H1 (cell line): ENCODE measurements at regions not wholly inside any gene's neighbourhood (a gene's known extent, or its start where the extent isn't known, plus 50 kb on each side); places are given as distances from the start of the nearest gene placed in this dataset.

Source experiments
- CTCF ChIA-PET: fragments of 300-600 bp; sonication (Branson Sonifier 250); formaldehyde crosslinking; loops from one replicate; lab custom pipeline; 2021; ENCODE audit not compliant: partially characterized antibody; lab: Charles Lee
- POLR2A ChIA-PET: fragments of 300-600 bp; sonication (Branson Sonifier 250); formaldehyde crosslinking; loops from one replicate; lab custom pipeline; 2021; ENCODE audit warnings: inconsistent platforms; ENCODE audit not compliant: partially characterized antibody; lab: Charles Lee
- DNase-seq, 2 experiments: peaks; one replicate each; pipeline versions ENCODE4 v3.0.0 to v3.0.0-alpha.2; 2010 to 2022; ENCODE audit warnings: low spot score in 2 of 2, low read depth in 1 of 2, mixed read lengths in 1 of 2
- FAIRE-seq: peaks from 2 replicates; lab custom pipeline; 2011; peaks lifted over from hg19 to GRCh38; lab: Jason Lieb, UNC
- H2AFZ ChIP-seq: 2 replicates; pipeline ENCODE4 v1.8.1; 2012; ENCODE audit warnings: low read length, inconsistent platforms
- H2AK5ac ChIP-seq: 2 replicates; pipeline ENCODE4 v1.6.1; 2013; ENCODE audit warnings: low read depth, low read length
- H2BK120ac ChIP-seq: replicated peaks from 2 replicates; pipeline ENCODE3; 2013; ENCODE audit warnings: low read depth, low read length, inconsistent platforms
- H2BK12ac ChIP-seq: 2 replicates; pipeline ENCODE4 v1.6.1; 2013; ENCODE audit warnings: low read depth, low read length
- H2BK15ac ChIP-seq: 2 replicates; pipeline ENCODE4 v1.6.1; 2013; ENCODE audit warnings: low read length
- H2BK20ac ChIP-seq: 2 replicates; pipeline ENCODE4 v1.6.1; 2013; ENCODE audit warnings: low read length
- H2BK5ac ChIP-seq: 2 replicates; pipeline ENCODE4 v1.6.1; 2013; ENCODE audit warnings: low read depth, low read length
- H3K14ac ChIP-seq: 2 replicates; pipeline ENCODE4 v1.6.1; 2013; ENCODE audit warnings: inconsistent platforms; ENCODE audit not compliant: insufficient read length
- H3K18ac ChIP-seq: 2 replicates; pipeline ENCODE4 v1.6.1; 2013; ENCODE audit warnings: low read length; ENCODE audit errors: extremely low read depth
- H3K23ac ChIP-seq: 2 replicates; pipeline ENCODE4 v1.6.1; 2013; ENCODE audit warnings: inconsistent platforms; ENCODE audit not compliant: insufficient read length
- H3K23me2 ChIP-seq: 2 replicates; pipeline ENCODE4 v1.6.1; 2013; ENCODE audit warnings: low read depth, low read length
- H3K27ac ChIP-seq: 2 replicates; pipeline ENCODE4 v1.6.1; 2011; ENCODE audit warnings: low read depth, low read length, inconsistent platforms
- H3K27me3 ChIP-seq, 4 experiments: replicated peaks in 1 of 4; 1 replicate in 1 of 4; 2 replicates in 3 of 4; pipeline versions ENCODE4 v1.6.1 to v1.8.1; 2011 to 2013; ENCODE audit warnings: low read length in 3 of 4, mild to moderate bottlenecking in 3 of 4, inconsistent platforms in 2 of 4, mixed read lengths in 2 of 4, moderate library complexity in 1 of 4; ENCODE audit not compliant: control insufficient read depth in 3 of 4, insufficient read depth in 3 of 4; ENCODE audit errors: extremely low read depth in 1 of 4
- H3K36me3 ChIP-seq, 4 experiments: 2 replicates each; pipeline versions ENCODE4 v1.6.1 to v1.8.1; 2011 to 2013; ENCODE audit warnings: mild to moderate bottlenecking in 4 of 4, low read length in 3 of 4, moderate library complexity in 2 of 4, control low read depth in 1 of 4, inconsistent platforms in 1 of 4; ENCODE audit not compliant: insufficient read depth in 4 of 4, control insufficient read depth in 2 of 4
- H3K4ac ChIP-seq: replicated peaks from 2 replicates; pipeline ENCODE3; 2013; ENCODE audit warnings: low read length, low read depth, mixed read lengths, inconsistent platforms; ENCODE audit not compliant: insufficient read length
- H3K4me1 ChIP-seq, 4 experiments: replicated peaks in 1 of 4; 1 replicate in 1 of 4; 2 replicates in 3 of 4; pipeline versions ENCODE4 v1.6.1 to v1.8.1; 2011 to 2013; ENCODE audit warnings: low read length in 3 of 4, inconsistent platforms in 2 of 4, mixed read lengths in 1 of 4; ENCODE audit not compliant: insufficient read depth in 4 of 4, control insufficient read depth in 3 of 4
- H3K4me2 ChIP-seq, 2 experiments: 2 replicates each; pipeline versions ENCODE4 v1.6.1 to v1.8.1; 2011 to 2013; ENCODE audit warnings: low read depth in 2 of 2, low read length in 2 of 2, control low read depth in 1 of 2, inconsistent platforms in 1 of 2, mild to moderate bottlenecking in 1 of 2; ENCODE audit not compliant: insufficient read depth in 1 of 2
- H3K4me3 ChIP-seq, 4 experiments: fragments of 200-600, 300-600 bp in 1 of 4; sonication (generic), shearing (Covaris generic), sonication (Bioruptor Twin) in 1 of 4; 2 replicates each; pipeline versions ENCODE4 v1.5.1 to v1.8.1; 2011 to 2016; ENCODE audit warnings: low read length in 4 of 4, low read depth in 3 of 4, control low read depth in 2 of 4, inconsistent platforms in 2 of 4, mild to moderate bottlenecking in 2 of 4, mixed read lengths in 1 of 4, moderate library complexity in 1 of 4; ENCODE audit not compliant: insufficient read depth in 2 of 4; ENCODE audit errors: extremely low read depth in 1 of 4
- H3K56ac ChIP-seq: replicated peaks from 2 replicates; pipeline ENCODE3; 2013; ENCODE audit warnings: low read depth, mild to moderate bottlenecking, mixed read lengths, low read length, inconsistent platforms; ENCODE audit not compliant: insufficient read length
- H3K79me1 ChIP-seq: 2 replicates; pipeline ENCODE4 v1.6.1; 2013; ENCODE audit warnings: low read depth, low read length, control low read depth
- H3K79me2 ChIP-seq, 2 experiments: 2 replicates each; pipeline versions ENCODE4 v1.6.1 to v1.8.1; 2012 to 2013; ENCODE audit warnings: low read length in 2 of 2, mild to moderate bottlenecking in 2 of 2, inconsistent platforms in 1 of 2; ENCODE audit not compliant: insufficient read depth in 2 of 2, control insufficient read depth in 1 of 2
- H3K9ac ChIP-seq, 4 experiments: replicated peaks in 1 of 4; 1 replicate in 1 of 4; 2 replicates in 3 of 4; pipeline versions ENCODE4 v1.6.1 to v1.8.1; 2011 to 2013; ENCODE audit warnings: low read depth in 3 of 4, low read length in 3 of 4, control low read depth in 2 of 4, mild to moderate bottlenecking in 2 of 4, moderate library complexity in 2 of 4, inconsistent platforms in 1 of 4; ENCODE audit errors: extremely low read depth in 1 of 4
- H3K9me3 ChIP-seq, 2 experiments: 2 replicates each; pipeline versions ENCODE4 v1.6.1 to v1.8.1; 2012 to 2013; ENCODE audit warnings: mild to moderate bottlenecking in 2 of 2, moderate library complexity in 2 of 2, control low read depth in 1 of 2, inconsistent platforms in 1 of 2, low read depth in 1 of 2, low read length in 1 of 2, mixed read lengths in 1 of 2; ENCODE audit not compliant: insufficient read depth in 2 of 2
- H4K20me1 ChIP-seq, 2 experiments: replicated peaks in 1 of 2; 2 replicates each; pipeline versions ENCODE3 to v1.8.1; 2011 to 2013; ENCODE audit warnings: inconsistent platforms in 2 of 2, low read length in 2 of 2, mild to moderate bottlenecking in 1 of 2; ENCODE audit not compliant: insufficient read depth in 2 of 2, control insufficient read depth in 1 of 2
- H4K5ac ChIP-seq: 2 replicates; pipeline ENCODE4 v1.6.1; 2013; ENCODE audit warnings: low read length, low read depth, mixed read lengths, inconsistent platforms; ENCODE audit not compliant: insufficient read length
- H4K8ac ChIP-seq: 2 replicates; pipeline ENCODE4 v1.8.0; 2013; ENCODE audit warnings: mild to moderate bottlenecking, moderate library complexity, low read length, inconsistent platforms; ENCODE audit not compliant: insufficient read depth; ENCODE audit errors: extremely low read depth
- H4K91ac ChIP-seq: replicated peaks from 2 replicates; pipeline ENCODE3; 2013; ENCODE audit warnings: low read length, mixed read lengths, inconsistent platforms; ENCODE audit not compliant: insufficient read length
- HDAC6 ChIP-seq: IDR thresholded peaks from one replicate; pipeline ENCODE4 v1.7.1; 2012; ENCODE audit warnings: low read depth, mild to moderate bottlenecking, inconsistent platforms, low read length, moderate library complexity
- SIN3A ChIP-seq, 2 experiments: IDR thresholded peaks in 1 of 2; conservative IDR thresholded peaks in 1 of 2; 2 replicates each; pipeline ENCODE4 v1.6.1; 2011 to 2012; ENCODE audit warnings: low read length in 2 of 2, improper control_type of control experiment in 1 of 2, low read depth in 1 of 2, mild to moderate bottlenecking in 1 of 2
- WGBS, 2 experiments: shearing (Covaris generic) in 1 of 2; methylation state at CpG; one replicate each; pipeline versions ENCODE4 v1.1.6 to v1.1.7; 2013 to 2015; ENCODE audit warnings: low lambda C conversion rate in 2 of 2, mixed read lengths in 2 of 2, inconsistent platforms in 1 of 2, low coverage in 1 of 2, missing lambda C conversion rate in 1 of 2; ENCODE audit not compliant: insufficient replicate concordance in 2 of 2, insufficient coverage in 1 of 2, insufficient read length in 1 of 2; ENCODE audit errors: extremely low coverage in 1 of 2, missing lambda C conversion rate in 1 of 2; 5-methylcytosine and 5-hydroxymethylcytosine counted together

DNA sequence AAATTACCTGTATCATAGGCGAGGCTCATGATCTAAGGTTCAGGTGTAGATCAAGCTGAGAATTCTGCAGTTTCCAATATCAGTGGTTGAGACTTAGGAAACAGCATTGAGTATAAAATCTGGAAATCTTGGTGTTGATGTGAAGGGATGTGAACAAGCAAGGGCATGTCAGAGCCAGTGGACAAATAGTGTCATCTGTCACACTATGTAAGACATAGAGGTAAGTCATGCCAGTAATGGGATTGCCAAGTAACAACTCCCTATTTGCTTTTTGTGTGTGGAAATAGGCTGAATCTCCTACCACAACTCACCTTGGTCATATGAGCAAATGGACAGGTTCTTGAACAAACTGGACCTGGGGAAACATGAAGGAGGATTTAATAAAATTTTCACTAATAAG, 334.5 kb upstream of the EMCN start:
- no peaks in the 10 kb centered on the region for H3K79me1 ChIP-seq
- H2BK5ac ChIP-seq: no peak overlapping the region
- H3K27me3 ChIP-seq: no peaks in the 10 kb centered on the region
- H3K4me3 ChIP-seq: no peak overlapping the region
- H2AFZ ChIP-seq: no peak overlapping the region
- ChIA-PET CTCF (interaction anchor here (0.8 kb wide), 1 partner anchor 46 kb away, joined by 3 read pairs; no protein-coding TSS in a partner anchor), POLR2A (no interaction called here)
- no peak overlapping the region for H4K91ac ChIP-seq
- no peak overlapping the region for H2BK12ac ChIP-seq
- H2BK15ac ChIP-seq: no peak overlapping the region
- no peaks in the 10 kb centered on the region for H3K36me3 ChIP-seq
- H3K27ac ChIP-seq: no peak overlapping the region
- H2BK20ac ChIP-seq: no peak overlapping the region
- no peak overlapping the region for H2AK5ac ChIP-seq
- no peaks in the 10 kb centered on the region for H3K79me2 ChIP-seq
- H3K4me2 ChIP-seq: no peak overlapping the region
- H3K4me1 ChIP-seq: no peaks in the 10 kb centered on the region
- no peak overlapping the region for H3K4ac ChIP-seq
- no peak overlapping the region for H3K9ac ChIP-seq
- H3K18ac ChIP-seq: no peak overlapping the region
- H3K23ac ChIP-seq: no peak overlapping the region
- DNase-seq (no peak), FAIRE-seq (no peak)
- no peak overlapping the region for H4K8ac ChIP-seq
- no peak overlapping the region for H3K14ac ChIP-seq
- no peak overlapping the region for H3K56ac ChIP-seq
- TF ChIP-seq HDAC6 (no peak), SIN3A (conservative IDR thresholded peaks at IDR 0.05 in 1 of 2, IDR thresholded peaks at IDR 0.05 in 1 of 2; ENCODE audit: low read depth in 1 of 2, low read length in 2 of 2) (no peak)
- TF ChIP-seq, all 59 proteins: peak for 0
- Histone ChIP-seq H4K20me1 (no peaks in the 10 kb centered on the region), H3K23me2 (no peaks in the 10 kb centered on the region), H2BK120ac (no peak overlapping the region), H3K9me3 (no peaks in the 10 kb centered on the region), H4K5ac (no peak overlapping the region)
- WGBS, 2 experiments: 65% methylated on average over 1 of the region's 1 CpG; no CpG with 5 or more reads in 1 of the 2 experiments
